GM13976 (cell line): ENCODE measurements at regions not wholly inside any gene's neighbourhood (a gene's known extent, or its start where the extent isn't known, plus 50 kb on each side); places are given as distances from the start of the nearest gene placed in this dataset.

ENCODE experiments used
- DNase-seq: peaks from one replicate; pipeline ENCODE4 v3.0.0; 2012; ENCODE audit warnings: low spot score
- CTCF ChIP-seq: IDR thresholded peaks from 2 replicates; pipeline ENCODE4 v1.5.1; 2012; ENCODE audit warnings: borderline replicate concordance, mild to moderate bottlenecking; ENCODE audit not compliant: insufficient read depth; ENCODE audit errors: extremely low read depth, missing control alignments, control extremely low read depth
- in situ Hi-C: fragments of 300-500 bp; cut with MboI; formaldehyde crosslinking; loops from one replicate; pipeline ENCODE4 v1.12.0; 2022; ENCODE audit warnings: low sequenced_read_pairs, mixed read lengths, inconsistent platforms; ENCODE audit not compliant: unreplicated experiment

GRCh38 chr13:110812121-110812868 lies 98.8 kb downstream of the ING1 start:
- DNase-seq: no peak
- in situ Hi-C loops: loop anchor here (25.0 kb wide), 2 partner anchors 225 to 350 kb away; no protein-coding TSS in a partner anchor
- no peak for TF ChIP-seq CTCF

- in situ Hi-C loops: loop anchor here (25.0 kb wide), 2 partner anchors 226 to 351 kb away; no protein-coding TSS in a partner anchor
- no peak for DNase-seq
Observed at GRCh38 chr13:110812869-110813645, 99.6 kb downstream of the ING1 start.

GRCh38 chr13:110813646-110814624 lies 100.4 kb downstream of the ING1 start:
- in situ Hi-C loops: loop anchor here (25.0 kb wide), 2 partner anchors 227 to 352 kb away; no protein-coding TSS in a partner anchor
- no peak for TF ChIP-seq CTCF
- DNase-seq: no peak

More at GRCh38 chr13:110812869-110813645, 99.6 kb downstream of the ING1 start:
- no peak for TF ChIP-seq CTCF

- no peak for TF ChIP-seq CTCF
- in situ Hi-C loops: loop anchor here (25.0 kb wide), 2 partner anchors 228 to 353 kb away; no protein-coding TSS in a partner anchor
- DNase-seq: no peak
Observed at GRCh38 chr13:110815471-110816204, 99.2 kb downstream of the ANKRD10 start.

GRCh38 chr13:110816500-110816899 lies 98.4 kb downstream of the ANKRD10 start:
- DNase-seq: no peak
- in situ Hi-C loops: loop anchor here (25.0 kb wide), 2 partner anchors 229 to 354 kb away; no protein-coding TSS in a partner anchor
- no peak for TF ChIP-seq CTCF
